GM06990 (cell line): ENCODE measurements at regions not wholly inside any gene's neighbourhood (a gene's known extent, or its start where the extent isn't known, plus 50 kb on each side); places are given as distances from the start of the nearest gene placed in this dataset.

Source experiments
- DNase-seq: peaks from one replicate; pipeline ENCODE4 v3.0.0-alpha.2; 2011; ENCODE audit not compliant: insufficient read length; ENCODE audit errors: extremely low read depth
- H3K27me3 ChIP-seq: replicated peaks from 2 replicates; pipeline ENCODE4 v1.6.0; 2011; ENCODE audit warnings: low read length; ENCODE audit not compliant: control insufficient read depth, insufficient read depth
- H3K36me3 ChIP-seq: 2 replicates; pipeline ENCODE4 v1.5.1; 2011; ENCODE audit warnings: low read length; ENCODE audit not compliant: control insufficient read depth, insufficient read depth
- H3K4me3 ChIP-seq: replicated peaks from 2 replicates; pipeline ENCODE4 v1.5.1; 2011; ENCODE audit warnings: low read depth, mild to moderate bottlenecking, control low read depth, low read length
- TF ChIP-seq, protein P1 (sequence below): IDR thresholded peaks from 2 replicates; pipeline ENCODE4 v1.5.1; 2011; ENCODE audit warnings: low read length, control low read depth, mild to moderate bottlenecking, inconsistent platforms; ENCODE audit not compliant: insufficient read depth, poor library complexity, severe bottlenecking

DNA sequence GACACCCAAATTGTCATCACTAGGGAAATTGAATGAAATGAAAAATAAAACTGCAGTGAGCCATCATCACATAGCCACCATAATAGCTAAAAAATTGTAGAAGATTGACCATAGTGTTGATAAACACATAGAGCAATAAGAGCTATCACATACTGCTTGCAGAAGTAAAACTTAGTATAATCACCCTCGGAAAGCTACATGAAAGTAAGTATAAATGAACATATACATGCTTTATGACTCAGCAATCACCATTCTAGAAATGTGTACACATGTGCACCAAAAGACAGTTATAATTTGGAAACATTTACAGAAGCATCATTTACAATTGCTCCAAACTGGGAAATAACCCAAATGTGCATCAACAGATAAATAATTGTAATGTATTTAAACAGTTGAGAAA is 153.1 kb upstream of the LRRC7 start:
- no peak for DNase-seq
- no peaks in the 10 kb centered on the region for H3K27me3 ChIP-seq
- no peak overlapping the region for H3K4me3 ChIP-seq
- TF ChIP-seq, protein P1, sequence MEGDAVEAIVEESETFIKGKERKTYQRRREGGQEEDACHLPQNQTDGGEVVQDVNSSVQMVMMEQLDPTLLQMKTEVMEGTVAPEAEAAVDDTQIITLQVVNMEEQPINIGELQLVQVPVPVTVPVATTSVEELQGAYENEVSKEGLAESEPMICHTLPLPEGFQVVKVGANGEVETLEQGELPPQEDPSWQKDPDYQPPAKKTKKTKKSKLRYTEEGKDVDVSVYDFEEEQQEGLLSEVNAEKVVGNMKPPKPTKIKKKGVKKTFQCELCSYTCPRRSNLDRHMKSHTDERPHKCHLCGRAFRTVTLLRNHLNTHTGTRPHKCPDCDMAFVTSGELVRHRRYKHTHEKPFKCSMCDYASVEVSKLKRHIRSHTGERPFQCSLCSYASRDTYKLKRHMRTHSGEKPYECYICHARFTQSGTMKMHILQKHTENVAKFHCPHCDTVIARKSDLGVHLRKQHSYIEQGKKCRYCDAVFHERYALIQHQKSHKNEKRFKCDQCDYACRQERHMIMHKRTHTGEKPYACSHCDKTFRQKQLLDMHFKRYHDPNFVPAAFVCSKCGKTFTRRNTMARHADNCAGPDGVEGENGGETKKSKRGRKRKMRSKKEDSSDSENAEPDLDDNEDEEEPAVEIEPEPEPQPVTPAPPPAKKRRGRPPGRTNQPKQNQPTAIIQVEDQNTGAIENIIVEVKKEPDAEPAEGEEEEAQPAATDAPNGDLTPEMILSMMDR: no peak
- H3K36me3 ChIP-seq: no peaks in the 10 kb centered on the region

DNA sequence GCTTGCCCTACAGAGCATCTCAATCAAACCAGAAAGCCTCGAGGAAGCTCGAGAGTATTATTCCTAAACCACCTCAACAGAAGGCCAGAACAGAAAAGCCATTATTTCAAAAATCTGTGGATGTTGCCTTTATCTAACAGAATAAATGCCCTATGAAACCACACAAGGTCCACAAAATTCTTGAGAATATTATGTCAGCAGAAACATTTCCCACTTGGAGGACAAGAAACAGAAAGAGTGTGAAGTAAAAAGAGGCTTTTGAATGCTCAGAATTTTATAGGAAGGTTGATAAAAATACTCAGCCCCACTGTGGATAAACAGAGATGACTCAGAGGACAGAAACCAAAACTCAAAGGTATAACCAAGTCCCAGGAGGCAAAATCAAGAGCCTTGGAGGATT is 146.4 kb upstream of the LRRC7 start:
- H3K27me3 ChIP-seq: no peaks in the 10 kb centered on the region
- no peak for DNase-seq

DNA sequence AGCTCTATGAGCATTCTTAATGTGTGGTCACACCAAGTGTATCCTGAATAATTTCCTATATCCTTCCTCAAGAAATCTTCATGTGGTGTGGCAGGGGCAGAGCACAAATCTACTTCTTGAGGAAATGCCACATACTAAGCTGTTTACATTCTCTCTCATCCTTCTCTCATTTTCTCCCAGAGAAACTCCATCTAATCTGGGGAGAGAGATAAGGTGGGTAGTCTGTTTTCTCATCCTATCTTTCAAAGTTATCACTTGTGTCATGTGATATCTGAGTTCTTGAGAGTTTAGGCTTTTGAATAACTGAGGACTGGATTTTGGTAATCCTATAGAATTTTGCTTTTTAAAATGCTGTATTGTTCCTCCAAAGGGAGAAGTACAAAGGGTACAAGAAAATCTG is 141.9 kb upstream of the LRRC7 start:
- TF ChIP-seq, protein P1: no peak
- no peak for DNase-seq
- Histone ChIP-seq H3K27me3 (no peaks in the 10 kb centered on the region), H3K4me3 (no peak overlapping the region), H3K36me3 (no peaks in the 10 kb centered on the region)

More for the DNA sequence above, 146.4 kb upstream of the LRRC7 start:
- TF ChIP-seq, protein P1: no peak
- Histone ChIP-seq H3K4me3 (no peak overlapping the region), H3K36me3 (no peaks in the 10 kb centered on the region)

DNA sequence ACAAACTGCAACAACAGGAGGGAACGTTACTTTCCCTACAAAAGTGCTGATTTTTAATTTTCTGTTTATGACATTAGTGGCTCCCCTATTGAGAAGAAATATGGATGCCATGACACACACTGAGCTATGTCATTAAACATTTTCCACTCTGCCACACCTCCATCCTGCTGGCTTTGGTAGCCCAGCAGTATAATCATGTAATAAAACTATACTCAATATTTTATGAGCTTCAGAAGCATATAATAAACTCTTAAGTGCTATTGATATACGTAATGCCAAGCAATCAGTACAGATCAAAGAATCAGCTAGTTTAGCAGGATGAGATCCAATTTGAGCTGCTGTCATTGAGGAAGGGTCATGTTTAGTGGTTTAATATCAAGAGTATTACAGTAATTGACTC is 141.3 kb upstream of the LRRC7 start:
- H3K27me3 ChIP-seq: no peaks in the 10 kb centered on the region
- no peak for DNase-seq
- no peaks in the 10 kb centered on the region for H3K36me3 ChIP-seq
- TF ChIP-seq, protein P1: no peak
- H3K4me3 ChIP-seq: no peak overlapping the region

DNA sequence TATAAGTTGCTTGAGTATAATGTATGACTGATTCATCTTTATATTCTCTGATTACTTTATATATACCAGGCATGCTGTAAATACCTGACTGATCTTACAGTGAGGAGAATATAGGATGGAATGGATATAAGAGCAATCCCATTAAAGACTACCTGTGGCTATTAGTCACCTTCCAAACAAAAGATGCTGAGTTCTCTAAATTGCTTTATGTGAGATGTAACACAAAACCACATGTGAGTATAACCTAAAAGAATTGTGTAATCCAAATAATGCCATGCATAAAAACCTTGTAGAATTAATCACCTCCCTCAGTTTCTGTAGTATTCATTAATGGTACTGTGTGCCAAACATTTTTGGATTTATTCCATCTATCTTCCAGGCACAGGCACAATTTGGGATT is 134.6 kb upstream of the LRRC7 start:
- TF ChIP-seq, protein P1: no peak
- Histone ChIP-seq H3K27me3 (no peaks in the 10 kb centered on the region), H3K36me3 (no peaks in the 10 kb centered on the region), H3K4me3 (no peak overlapping the region)
- no peak for DNase-seq

DNA sequence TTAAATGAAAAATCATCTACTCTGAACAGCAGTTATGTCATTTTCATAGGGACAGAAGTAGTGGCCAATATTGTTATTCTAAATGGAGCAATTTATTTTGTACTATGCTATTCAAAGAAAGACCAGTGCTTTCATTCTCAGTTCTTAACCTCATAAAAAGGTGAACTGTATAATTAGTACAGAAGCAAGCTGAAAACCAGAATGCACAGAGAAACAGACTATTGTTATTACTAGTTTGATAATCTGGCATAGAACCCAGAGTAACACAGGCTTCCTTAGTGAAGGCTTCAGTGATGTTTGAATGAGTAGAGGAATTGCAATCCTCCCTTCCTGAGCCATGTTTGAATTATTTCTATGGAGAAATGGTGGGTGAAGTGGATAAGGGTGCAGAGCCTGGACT is 131.6 kb upstream of the LRRC7 start:
- Histone ChIP-seq H3K27me3 (no peaks in the 10 kb centered on the region), H3K4me3 (no peak overlapping the region), H3K36me3 (no peaks in the 10 kb centered on the region)
- DNase-seq: no peak
- TF ChIP-seq, protein P1: no peak
